Hematopoietic multipotent progenitor cell treated with erythropoietin and hydrocortisone succinate and interleukin-3 and kit ligand, for 4 days (in vitro differentiated cells): ENCODE measurements at regions not wholly inside any gene's neighbourhood (a gene's known extent, or its start where the extent isn't known, plus 50 kb on each side); places are given as distances from the start of the nearest gene placed in this dataset.

Source experiments
- DNase-seq: peaks from one replicate; pipeline ENCODE4 v3.0.0-alpha.2; 2015

- DNase-seq = no peak
Measured at GRCh38 chr12:29843036-29843435, 59.3 kb upstream of the TMTC1 start.

- DNase-seq = no peak
Measured at GRCh38 chr12:29838768-29839167, 55.0 kb upstream of the TMTC1 start.
